ENCODE measurements at regions not wholly inside any gene's neighbourhood (a gene's known extent, or its start where the extent isn't known, plus 50 kb on each side); places are given as distances from the start of the nearest gene placed in this dataset. TPM values are rescaled to one million over a fixed set of nuclear protein-coding genes. Genes with fewer than 3 reads are reported as not detected.

GRCh38 chr13:61466280-61466679, 50.6 kb upstream of the PCDH20 start:
- CTCF ChIA-PET: no interaction called here
- no peak overlapping the region for H2AFZ ChIP-seq (ENCODE audit: control insufficient read depth, low read depth, low read length)
- intact Hi-C loops (cut with micrococcal nuclease; ENCODE audit: unreplicated experiment): no loop called here
- H3K9ac ChIP-seq (ENCODE audit: control insufficient read depth, insufficient read depth, low read length): no peak overlapping the region
- H3K9me3 ChIP-seq (replicated peaks; ENCODE audit: control insufficient read depth, insufficient read depth, low read length): no peaks in the 10 kb centered on the region
- RAD21 ChIA-PET (ENCODE audit: unreplicated experiment): no interaction called here
- H3K36me3 ChIP-seq (ENCODE audit: control insufficient read depth in 2 of 2, insufficient read depth in 2 of 2, low read length in 1 of 2): no peaks in the 10 kb centered on the region
- ATAC-seq (peak; percentile 56; the same call in 2 of the 3 replicates), DNase-seq (ENCODE audit: low read depth, low spot score) (no peak), FAIRE-seq (no peak)
- POLR2A ChIA-PET: no interaction called here
- no peaks in the 10 kb centered on the region for H3K4me1 ChIP-seq (ENCODE audit: control insufficient read depth, insufficient read depth, low read length)
- 33% methylated on average over 3 of the region's 3 CpGs for WGBS (ENCODE audit: insufficient coverage, insufficient replicate concordance, low lambda C conversion rate, missing lambda C conversion rate)
- H3K27ac ChIP-seq (ENCODE audit: control insufficient read depth, insufficient read depth): no peak overlapping the region
- BruUV-seq (replicated peaks): no TSS peak
- no peaks in the 10 kb centered on the region for H3K79me2 ChIP-seq (ENCODE audit: control insufficient read depth, insufficient read depth, low read length)
- H3K4me3 ChIP-seq: no peak overlapping the region
- H3K4me2 ChIP-seq (ENCODE audit: control insufficient read depth, insufficient read depth): no peak overlapping the region
- SMC1A ChIA-PET (ENCODE audit: uncharacterized antibody, unreplicated experiment): no interaction called here
- H4K20me1 ChIP-seq (ENCODE audit: control insufficient read depth, insufficient read depth): no peaks in the 10 kb centered on the region
- H3K27me3 ChIP-seq (replicated peaks in 1 of 2; ENCODE audit: control insufficient read depth in 2 of 2, insufficient read depth in 2 of 2, low read length in 1 of 2): no peaks in the 10 kb centered on the region
- TF ChIP-seq ATF2 (IDR thresholded peaks at IDR 0.05; ENCODE audit: low read length) (no peak), E4F1 (IDR thresholded peaks at IDR 0.05; ENCODE audit: borderline replicate concordance, partially characterized antibody) (no peak), RELA (IDR thresholded peaks at IDR 0.05; ENCODE audit: borderline replicate concordance, partially characterized antibody) (no peak), FOS (IDR thresholded peaks at IDR 0.05; ENCODE audit: borderline replicate concordance, extremely low read depth, insufficient read length) (no peak), CTCF (IDR thresholded peaks at IDR 0.05 in 2 of 3, conservative IDR thresholded peaks at IDR 0.05 in 1 of 3; ENCODE audit: control insufficient read depth in 2 of 3, extremely low read depth in 1 of 3, insufficient read depth in 1 of 3, low read depth in 3 of 3, low read length in 3 of 3) (peak in 2 of 3 experiments; percentile 25 to 29; a peak in 2 of 6 replicates), TAF1 (IDR thresholded peaks at IDR 0.05; ENCODE audit: borderline replicate concordance, low read depth, low read length) (no peak)
- in situ Hi-C loops (cut with MboI): no loop called here

MicroRNAs encoded in the stretch of these regions (microRNA counts, 767-probe panel; counts per million panel counts)
- microRNA hsa-miR-548x-3p: 1,936 counts per million, percentile 74 among the panel's probes with 10 or more counts

Small RNAs in the stretch of these regions (microRNA-seq; reads per million reads assigned to microRNA genes)
- gene MIR4704 (not detected), gene MIR548X2 (not detected)

Small RNAs in the stretch of these regions (small RNA-seq; reads per million reads assigned to genes)
- gene AL353765.1: not detected
- not detected for gene AL356102.1
- not detected for gene MIR4704
- not detected for gene MIR548X2
- not detected for gene RNU6-81P
